Activated naive CD4-positive, alpha-beta T cell treated with anti-CD3 and anti-CD28 coated beads for 36 hours (primary cell): ENCODE measurements at regions not wholly inside any gene's neighbourhood (a gene's known extent, or its start where the extent isn't known, plus 50 kb on each side); places are given as distances from the start of the nearest gene placed in this dataset.
"Not testable (repeated sequence)": the region's sequence is repeated elsewhere in the genome, so short reads cannot be mapped to it uniquely, and the experiment has no call there.

Source experiments
- CTCF ChIA-PET: fragments of 350-600 bp; sonication (Branson Sonifier 250); formaldehyde crosslinking; loops from one replicate; lab custom pipeline; 2021; ENCODE audit warnings: antibody characterized with exemption; lab: Charles Lee
- DNase-seq: peaks from one replicate; pipeline ENCODE4 v3.0.0-alpha.2; 2020
- H3K27ac Mint-ChIP-seq: one replicate; pipeline ENCODE4 v1.8.0; 2021; ENCODE audit warnings: mild to moderate bottlenecking, mixed read lengths
- H3K27me3 Mint-ChIP-seq: one replicate; pipeline ENCODE4 v1.8.0; 2021; ENCODE audit warnings: low read depth, mixed read lengths
- H3K36me3 Mint-ChIP-seq: one replicate; pipeline ENCODE4 v1.8.0; 2021; ENCODE audit warnings: low read depth, mixed read lengths
- H3K4me1 Mint-ChIP-seq: one replicate; pipeline ENCODE4 v1.8.0; 2021; ENCODE audit warnings: low read depth, mixed read lengths
- H3K4me3 Mint-ChIP-seq: one replicate; pipeline ENCODE4 v1.8.0; 2021; ENCODE audit warnings: mild to moderate bottlenecking, moderate library complexity, mixed read lengths
- H3K9me3 Mint-ChIP-seq: one replicate; pipeline ENCODE4 v1.8.0; 2021; ENCODE audit warnings: mixed read lengths
- intact Hi-C: fragments of 100-400 bp; cut with micrococcal nuclease; formaldehyde crosslinking; loops from one replicate; pipeline ENCODE4 v1.15.1; 2023

DNA sequence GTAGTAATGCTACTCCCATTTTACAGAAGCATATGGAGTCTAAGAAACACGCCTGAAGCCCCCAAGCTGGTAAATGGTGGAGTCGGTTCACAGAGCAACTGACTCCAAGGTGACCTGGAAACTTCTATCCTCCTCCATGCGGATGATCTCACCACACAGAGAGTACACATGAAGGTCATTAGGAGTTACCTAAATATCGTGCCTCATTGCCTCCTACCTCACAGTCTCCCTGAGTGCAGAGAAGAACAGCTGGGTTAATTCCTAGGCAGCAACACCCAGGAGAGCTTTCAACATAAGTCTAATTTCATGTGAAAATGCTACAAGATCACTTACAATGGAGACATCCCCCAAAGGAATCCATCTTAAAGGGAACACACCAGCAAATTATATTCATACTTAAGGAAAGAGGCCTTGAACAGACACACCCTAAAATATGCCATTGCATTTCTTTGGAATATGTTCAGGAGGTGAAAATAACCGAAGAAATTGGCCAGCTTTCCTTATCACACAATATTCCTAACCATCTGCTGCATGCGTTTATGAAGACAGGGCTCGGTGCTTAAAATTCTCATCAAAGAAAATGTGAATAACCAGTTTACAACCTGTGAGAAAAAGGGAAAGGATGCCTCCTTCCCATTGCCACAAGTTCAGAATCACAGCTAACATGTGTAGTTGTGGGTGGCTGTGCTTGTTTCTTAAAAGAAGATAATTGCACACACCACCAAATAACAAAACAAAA lies 203.6 kb upstream of the NBEA start:
- no peaks in the 10 kb centered on the region for H3K27me3 Mint-ChIP-seq
- no peaks in the 10 kb centered on the region for H3K9me3 Mint-ChIP-seq
- no peaks in the 10 kb centered on the region for H3K36me3 Mint-ChIP-seq
- intact Hi-C loops: no loop called here
- CTCF ChIA-PET: interaction anchor here (1.3 kb wide), 1 partner anchor 22 kb away, joined by 4 read pairs; no protein-coding TSS in a partner anchor
- H3K27ac Mint-ChIP-seq: no peak overlapping the region
- H3K4me1 Mint-ChIP-seq: no peaks in the 10 kb centered on the region
- DNase-seq: no peak
- no peak overlapping the region for H3K4me3 Mint-ChIP-seq

DNA sequence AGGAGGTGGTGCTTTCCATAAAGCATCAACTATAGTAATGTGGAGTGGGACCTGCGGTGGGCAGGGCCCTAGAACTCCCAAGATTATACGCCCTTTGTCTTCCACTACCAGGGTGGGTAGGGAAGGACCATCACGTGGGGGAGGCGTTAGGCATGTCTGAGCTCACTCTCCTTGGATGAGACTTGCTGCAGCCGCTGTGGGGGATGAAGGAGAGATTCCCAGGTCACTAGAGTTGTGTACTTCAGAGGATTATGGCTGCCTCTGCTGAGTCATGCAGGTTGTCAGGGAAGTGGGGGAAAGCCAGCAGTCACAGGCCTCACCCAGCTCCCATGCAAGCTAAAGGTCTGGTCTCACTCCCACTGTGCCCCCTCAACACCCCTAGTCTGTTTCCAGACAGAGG lies 195.0 kb upstream of the NBEA start:
- peaks cover 28% of the 10 kb centered on the region for H3K27me3 Mint-ChIP-seq
- H3K27ac Mint-ChIP-seq, H3K4me3 Mint-ChIP-seq, H3K9me3 Mint-ChIP-seq, H3K36me3 Mint-ChIP-seq, H3K4me1 Mint-ChIP-seq, DNase-seq, CTCF ChIA-PET, intact Hi-C loops: not testable (repeated sequence)

DNA sequence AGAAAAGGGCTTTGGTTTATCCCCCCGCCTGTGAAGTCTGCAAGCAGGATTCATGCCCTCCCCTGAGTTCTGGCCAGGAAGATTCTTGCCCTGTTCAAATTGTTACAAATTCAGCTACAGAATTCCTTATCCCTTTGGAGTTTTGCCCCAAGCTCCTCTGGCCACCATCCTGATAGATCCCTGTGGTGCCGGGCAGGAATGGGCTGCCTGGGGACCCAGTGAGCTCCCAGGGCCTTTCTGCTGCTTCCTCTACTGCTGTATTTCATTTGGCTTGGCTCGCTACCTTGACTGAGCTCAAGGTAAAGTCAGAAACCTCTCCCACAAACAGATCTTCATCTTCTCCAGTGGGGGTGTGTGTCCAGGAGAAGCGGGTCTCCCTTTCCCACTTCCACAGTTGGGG lies 194.6 kb upstream of the NBEA start:
- peaks cover 28% of the 10 kb centered on the region for H3K27me3 Mint-ChIP-seq
- H3K4me1 Mint-ChIP-seq: no peaks in the 10 kb centered on the region
- CTCF ChIA-PET: no interaction called here

DNA sequence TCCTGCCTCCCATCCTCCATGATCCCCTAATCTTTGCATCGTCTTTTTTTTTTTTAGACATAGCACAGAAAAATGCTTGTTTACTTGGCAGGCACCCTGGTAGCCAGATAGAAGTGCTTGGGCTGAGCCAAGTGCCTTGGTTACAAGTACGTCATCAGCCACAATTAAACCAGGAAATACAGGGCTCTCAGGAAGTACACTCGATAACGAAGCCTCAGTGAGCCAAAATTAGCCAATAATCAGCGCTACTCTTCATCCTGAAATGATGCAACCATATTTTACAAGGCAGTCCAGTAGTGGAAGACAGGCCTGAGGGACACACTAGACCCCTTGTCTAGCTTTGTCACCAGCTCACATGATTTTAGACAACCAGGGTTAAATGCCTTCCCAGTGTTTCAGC lies 194.0 kb upstream of the NBEA start:
- no peak overlapping the region for H3K27ac Mint-ChIP-seq
- H3K27me3 Mint-ChIP-seq: peaks cover 28% of the 10 kb centered on the region
- DNase-seq: no peak
- peaks cover 1% of the 10 kb centered on the region for H3K9me3 Mint-ChIP-seq
- H3K4me1 Mint-ChIP-seq: no peaks in the 10 kb centered on the region
- no peaks in the 10 kb centered on the region for H3K36me3 Mint-ChIP-seq
- intact Hi-C loops: no loop called here
- no peak overlapping the region for H3K4me3 Mint-ChIP-seq
- CTCF ChIA-PET: no interaction called here

More for the DNA sequence above, 194.6 kb upstream of the NBEA start:
- H3K27ac Mint-ChIP-seq: no peak overlapping the region
- H3K9me3 Mint-ChIP-seq: peaks cover 1% of the 10 kb centered on the region
- H3K36me3 Mint-ChIP-seq: no peaks in the 10 kb centered on the region
- H3K4me3 Mint-ChIP-seq: no peak overlapping the region
- intact Hi-C loops: no loop called here
- DNase-seq: no peak

GRCh38 chr13:34748596-34748995 lies 193.5 kb upstream of the NBEA start:
- Mint-ChIP-seq H3K4me3 (no peak overlapping the region), H3K9me3 (peaks cover 1% of the 10 kb centered on the region), H3K36me3 (no peaks in the 10 kb centered on the region), H3K27ac (no peak overlapping the region), H3K27me3 (peaks cover 28% of the 10 kb centered on the region), H3K4me1 (no peaks in the 10 kb centered on the region)
- DNase-seq: no peak
- CTCF ChIA-PET: no interaction called here
- intact Hi-C loops: no loop called here

GRCh38 chr13:34749046-34749445 lies 193.0 kb upstream of the NBEA start:
- CTCF ChIA-PET: no interaction called here
- H3K27me3 Mint-ChIP-seq: peaks cover 28% of the 10 kb centered on the region
- no peak overlapping the region for H3K27ac Mint-ChIP-seq
- H3K36me3 Mint-ChIP-seq: no peaks in the 10 kb centered on the region
- H3K4me3 Mint-ChIP-seq: no peak overlapping the region
- H3K9me3 Mint-ChIP-seq: peaks cover 1% of the 10 kb centered on the region
- no peak for DNase-seq
- no peaks in the 10 kb centered on the region for H3K4me1 Mint-ChIP-seq
- intact Hi-C loops: no loop called here

DNA sequence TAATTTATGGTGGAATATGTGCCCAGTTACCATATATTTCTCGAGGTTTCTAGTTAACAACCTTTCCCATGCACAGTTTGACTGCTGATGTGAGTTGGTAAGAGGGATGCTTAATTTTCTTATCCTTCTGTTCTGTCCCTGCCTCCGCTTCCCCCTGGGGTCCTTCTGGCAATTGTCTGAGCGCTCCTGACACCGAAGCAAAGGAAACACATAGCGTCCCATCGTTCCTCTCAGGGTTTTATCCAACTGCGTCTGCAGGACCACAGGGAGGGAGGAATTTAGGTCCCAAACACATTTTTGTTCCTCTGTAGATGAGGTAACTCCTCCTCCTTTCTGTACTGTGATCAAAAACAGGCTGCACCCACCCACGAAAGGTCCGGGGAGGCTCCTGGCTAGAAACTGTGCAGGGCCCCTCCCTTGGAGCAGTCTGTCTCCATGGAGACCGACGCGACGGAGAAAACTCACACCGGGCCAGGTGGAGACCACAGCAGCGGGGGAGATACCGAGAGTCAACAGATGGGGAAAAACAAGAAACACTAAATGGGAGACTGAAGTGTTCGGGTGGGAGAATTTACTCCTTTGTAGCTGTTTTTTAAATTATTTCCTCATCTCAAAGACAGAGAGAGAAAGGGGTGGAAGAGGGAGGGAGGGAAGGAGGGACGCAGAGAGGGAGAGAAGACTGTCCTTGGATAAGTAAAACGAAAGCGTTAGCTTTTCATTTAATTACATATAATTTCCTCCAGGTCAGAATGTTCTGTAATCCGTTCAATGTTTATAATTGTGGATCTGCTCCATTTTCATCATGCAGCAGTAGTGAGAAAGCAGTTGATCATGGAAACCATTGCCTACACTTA lies 191.8 kb upstream of the NBEA start:
- intact Hi-C loops: no loop called here
- CTCF ChIA-PET: no interaction called here

DNA sequence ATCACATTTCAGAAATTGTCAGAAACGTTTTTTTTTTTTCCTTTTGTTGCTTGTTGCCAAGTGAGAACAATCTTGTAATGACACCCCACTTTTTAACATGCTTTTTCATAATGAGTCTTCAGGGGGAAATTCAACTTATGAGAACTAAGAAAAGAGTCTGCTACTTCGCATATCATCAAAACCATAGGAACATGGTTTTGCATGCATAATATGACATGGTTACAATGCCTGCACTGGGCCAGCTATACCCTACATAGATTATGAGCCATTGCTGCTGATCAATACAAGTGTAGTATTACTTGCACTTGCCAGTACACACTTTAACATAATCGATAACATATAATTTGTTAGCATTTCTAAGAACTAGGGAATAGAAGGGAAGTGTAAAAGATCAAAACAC lies 191.0 kb upstream of the NBEA start:
- DNase-seq: no peak
- no peaks in the 10 kb centered on the region for H3K36me3 Mint-ChIP-seq
- intact Hi-C loops: no loop called here
- H3K4me1 Mint-ChIP-seq: no peaks in the 10 kb centered on the region
- peaks cover 1% of the 10 kb centered on the region for H3K9me3 Mint-ChIP-seq
- H3K27ac Mint-ChIP-seq: no peak overlapping the region
- no peak overlapping the region for H3K4me3 Mint-ChIP-seq
- CTCF ChIA-PET: no interaction called here
- peaks cover 28% of the 10 kb centered on the region for H3K27me3 Mint-ChIP-seq

More for the DNA sequence above, 191.8 kb upstream of the NBEA start:
- Mint-ChIP-seq H3K36me3 (no peaks in the 10 kb centered on the region), H3K4me1 (no peaks in the 10 kb centered on the region), H3K27ac (no peak overlapping the region), H3K4me3 (no peak overlapping the region), H3K9me3 (peaks cover 1% of the 10 kb centered on the region), H3K27me3 (peaks cover 28% of the 10 kb centered on the region)
- no peak for DNase-seq

DNA sequence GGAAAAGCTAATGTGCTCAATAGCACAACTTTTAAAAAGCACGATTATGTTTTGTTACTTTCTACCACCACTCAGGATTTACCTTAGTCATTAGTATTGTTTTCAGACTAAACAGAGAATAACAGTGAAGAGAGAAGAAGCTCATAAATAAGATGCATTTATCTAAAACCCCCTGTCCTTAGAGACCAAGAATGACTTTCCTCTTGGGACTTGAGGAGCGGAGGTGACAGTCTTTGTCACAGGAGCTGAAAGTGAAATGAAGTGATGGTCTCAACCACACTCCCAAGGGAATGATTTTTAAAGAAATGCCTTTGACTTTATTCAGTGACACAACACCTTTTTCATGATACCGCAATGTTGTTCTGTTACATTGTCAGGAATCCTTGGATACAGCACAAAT lies 190.6 kb upstream of the NBEA start:
- Mint-ChIP-seq H3K4me1 (no peaks in the 10 kb centered on the region), H3K36me3 (no peaks in the 10 kb centered on the region), H3K27me3 (peaks cover 28% of the 10 kb centered on the region), H3K27ac (no peak overlapping the region), H3K4me3 (no peak overlapping the region), H3K9me3 (peaks cover 1% of the 10 kb centered on the region)
- DNase-seq: no peak
- CTCF ChIA-PET: interaction anchor here (0.6 kb wide), 1 partner anchor 262 kb away, joined by 3 read pairs; no protein-coding TSS in a partner anchor
- intact Hi-C loops: no loop called here

DNA sequence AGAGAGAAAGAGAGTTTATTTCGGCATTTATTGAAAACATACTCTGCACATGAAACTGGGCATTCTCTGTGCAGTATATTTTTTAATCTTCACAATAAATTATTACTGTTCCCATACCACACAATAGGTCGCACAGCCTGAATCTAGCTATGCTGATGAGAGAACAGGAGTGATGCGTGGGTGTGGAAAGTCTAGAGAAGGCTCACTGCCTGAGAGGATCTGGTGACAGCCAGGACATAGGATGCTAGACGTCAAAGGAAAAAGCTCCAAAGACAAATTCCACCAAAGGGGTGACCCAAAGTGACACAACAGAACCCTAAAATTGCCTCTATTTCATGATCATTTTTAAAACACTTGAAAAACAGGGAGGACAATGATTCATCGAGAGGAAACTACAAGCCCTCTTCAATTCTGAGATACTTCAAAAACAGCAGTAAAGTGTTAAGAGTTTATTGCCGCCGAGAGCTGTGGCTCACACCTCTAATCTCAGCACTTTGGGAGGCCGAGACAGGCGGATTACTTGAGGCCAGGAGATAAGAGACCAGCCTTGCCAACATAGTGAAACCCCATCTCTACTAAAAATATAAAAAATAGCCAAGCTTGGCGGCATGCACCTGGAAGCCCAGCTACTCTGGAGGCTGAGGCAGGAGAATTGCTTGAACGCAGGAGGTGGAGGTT lies 189.6 kb upstream of the NBEA start:
- no peaks in the 10 kb centered on the region for H3K4me1 Mint-ChIP-seq
- peaks cover 1% of the 10 kb centered on the region for H3K9me3 Mint-ChIP-seq
- intact Hi-C loops: no loop called here
- H3K27me3 Mint-ChIP-seq: peaks cover 28% of the 10 kb centered on the region
- no peaks in the 10 kb centered on the region for H3K36me3 Mint-ChIP-seq
- no peak overlapping the region for H3K27ac Mint-ChIP-seq
- no peak for DNase-seq
- CTCF ChIA-PET: no interaction called here
- H3K4me3 Mint-ChIP-seq: no peak overlapping the region

DNA sequence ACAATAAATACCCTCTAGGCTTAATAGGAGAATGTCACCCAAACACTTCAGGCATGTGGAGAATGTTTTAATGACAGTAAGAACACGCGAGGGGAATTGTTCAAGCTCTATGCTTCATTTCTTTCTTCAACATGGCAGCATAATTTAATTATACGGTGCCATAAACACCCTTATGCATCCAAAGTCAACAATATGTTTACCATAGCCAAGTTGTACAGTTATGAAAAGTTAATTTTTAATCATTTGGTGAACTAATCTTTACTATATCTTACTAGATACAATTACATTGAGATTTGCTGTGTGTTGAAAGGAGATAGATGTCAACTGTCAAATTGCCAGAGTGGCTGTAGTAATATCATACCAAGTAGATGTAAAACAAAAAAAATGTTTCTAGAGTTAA lies 185.9 kb upstream of the NBEA start:
- Mint-ChIP-seq H3K9me3 (peaks cover 1% of the 10 kb centered on the region), H3K27ac (no peak overlapping the region), H3K27me3 (peaks cover 4% of the 10 kb centered on the region), H3K36me3 (no peaks in the 10 kb centered on the region), H3K4me3 (no peak overlapping the region), H3K4me1 (no peaks in the 10 kb centered on the region)
- CTCF ChIA-PET: no interaction called here
- DNase-seq: no peak
- intact Hi-C loops: no loop called here

DNA sequence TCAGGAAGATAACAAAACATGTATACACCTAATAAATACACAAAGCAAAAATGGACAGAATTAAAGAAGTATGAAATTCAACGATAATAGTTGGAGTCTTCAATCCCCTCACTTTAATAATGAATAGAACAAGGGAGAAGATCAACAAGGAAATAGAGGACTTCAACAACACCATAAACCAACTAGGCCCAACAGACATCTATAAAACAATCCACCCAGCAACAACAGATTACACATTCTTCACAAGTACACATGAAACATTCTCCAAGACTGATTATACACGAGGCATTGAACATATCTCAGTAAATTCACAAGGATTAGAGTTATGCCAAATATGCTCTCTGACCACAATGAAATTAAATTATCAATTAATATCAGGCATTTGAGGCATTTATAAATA lies 185.5 kb upstream of the NBEA start:
- H3K36me3 Mint-ChIP-seq: no peaks in the 10 kb centered on the region
- peaks cover 1% of the 10 kb centered on the region for H3K9me3 Mint-ChIP-seq
- no peaks in the 10 kb centered on the region for H3K27me3 Mint-ChIP-seq
- DNase-seq: no peak
- intact Hi-C loops: no loop called here
- no peak overlapping the region for H3K4me3 Mint-ChIP-seq
- H3K27ac Mint-ChIP-seq: no peak overlapping the region
- no peaks in the 10 kb centered on the region for H3K4me1 Mint-ChIP-seq
- CTCF ChIA-PET: no interaction called here
